Mesendoderm (in vitro differentiated cells): ENCODE measurements at regions not wholly inside any gene's neighbourhood (a gene's known extent, or its start where the extent isn't known, plus 50 kb on each side); places are given as distances from the start of the nearest gene placed in this dataset.
A peak's percentile ranks its signal among the peaks of the same experiment; 100 is the strongest.
"Not testable (repeated sequence)": the region's sequence is repeated elsewhere in the genome, so short reads cannot be mapped to it uniquely, and the experiment has no call there.

Experiments used
- DNase-seq: peaks from one replicate; pipeline ENCODE4 v3.0.0; 2013
- H2AK5ac ChIP-seq: 2 replicates; pipeline ENCODE4 v1.6.1; 2013; ENCODE audit warnings: low read length, inconsistent platforms
- H2BK120ac ChIP-seq: 2 replicates; pipeline ENCODE4 v1.6.1; 2013; ENCODE audit warnings: low read depth, mild to moderate bottlenecking, low read length, moderate library complexity, mixed read lengths
- H2BK15ac ChIP-seq: replicated peaks from 2 replicates; pipeline ENCODE4 v1.6.1; 2013; ENCODE audit warnings: low read depth, mild to moderate bottlenecking, moderate library complexity
- H2BK5ac ChIP-seq: 2 replicates; pipeline ENCODE4 v1.6.1; 2013; ENCODE audit warnings: low read length, inconsistent platforms
- H3K18ac ChIP-seq: 2 replicates; pipeline ENCODE4 v1.6.1; 2013; ENCODE audit warnings: mild to moderate bottlenecking, low read length, mixed read lengths
- H3K23ac ChIP-seq: one replicate; pipeline ENCODE4 v1.6.1; 2013; ENCODE audit warnings: low read length
- H3K27ac ChIP-seq: 2 replicates; pipeline ENCODE4 v1.5.1; 2013; ENCODE audit warnings: low read depth, mild to moderate bottlenecking, inconsistent platforms, low read length, moderate library complexity
- H3K27me3 ChIP-seq: 2 replicates; pipeline ENCODE4 v1.6.1; 2013; ENCODE audit warnings: low read length, control low read depth, mild to moderate bottlenecking, inconsistent platforms; ENCODE audit not compliant: insufficient read depth, poor library complexity
- H3K36me3 ChIP-seq: 2 replicates; pipeline ENCODE4 v1.6.1; 2013; ENCODE audit warnings: low read length, inconsistent platforms; ENCODE audit not compliant: control insufficient read depth, insufficient read depth
- H3K4ac ChIP-seq: one replicate; pipeline ENCODE4 v1.6.1; 2013; ENCODE audit warnings: low read depth, mild to moderate bottlenecking, low read length, moderate library complexity
- H3K4me1 ChIP-seq: 2 replicates; pipeline ENCODE4 v1.6.1; 2013; ENCODE audit warnings: low read depth, low read length, inconsistent platforms; ENCODE audit not compliant: control insufficient read depth
- H3K4me2 ChIP-seq: 2 replicates; pipeline ENCODE4 v1.6.1; 2013; ENCODE audit warnings: low read length
- H3K4me3 ChIP-seq: 2 replicates; pipeline ENCODE4 v1.5.1; 2013; ENCODE audit warnings: mild to moderate bottlenecking, low read length
- H3K56ac ChIP-seq: one replicate; pipeline ENCODE4 v1.6.1; 2013; ENCODE audit warnings: low read length
- H3K79me1 ChIP-seq: 2 replicates; pipeline ENCODE4 v1.6.1; 2013; ENCODE audit warnings: low read length, inconsistent platforms
- H3K79me2 ChIP-seq: 2 replicates; pipeline ENCODE4 v1.6.1; 2013; ENCODE audit warnings: mild to moderate bottlenecking, low read length; ENCODE audit not compliant: control insufficient read depth, insufficient read depth
- H3K9ac ChIP-seq: 2 replicates; pipeline ENCODE4 v1.6.1; 2013; ENCODE audit warnings: low read length, inconsistent platforms
- H4K5ac ChIP-seq: one replicate; pipeline ENCODE4 v1.6.1; 2013; ENCODE audit warnings: low read length
- H4K8ac ChIP-seq: one replicate; pipeline ENCODE4 v1.6.1; 2013; ENCODE audit warnings: low read depth, mild to moderate bottlenecking, control low read depth, low read length, moderate library complexity
- WGBS: extraction: QIAGEN DNeasy Blood & Tissue Kit; methylation state at CpG from one replicate; pipeline ENCODE4 v1.1.7; 2013; ENCODE audit warnings: low lambda C conversion rate, missing lambda C conversion rate; ENCODE audit not compliant: insufficient coverage; ENCODE audit errors: extremely low coverage; 5-methylcytosine and 5-hydroxymethylcytosine counted together

- peak overlapping the region; percentile 47 for H3K56ac ChIP-seq
- H2BK120ac ChIP-seq: no peak overlapping the region
- no peaks in the 10 kb centered on the region for H3K27me3 ChIP-seq
- H3K79me1 ChIP-seq: no peaks in the 10 kb centered on the region
- no peak overlapping the region for H2BK5ac ChIP-seq
- no peaks in the 10 kb centered on the region for H3K36me3 ChIP-seq
- no peaks in the 10 kb centered on the region for H3K79me2 ChIP-seq
- H4K8ac ChIP-seq: no peak overlapping the region
- WGBS: no CpG with 5 or more reads among the region's 4 CpGs
- no peak overlapping the region for H3K9ac ChIP-seq
- no peak overlapping the region for H2AK5ac ChIP-seq
- no peak overlapping the region for H3K23ac ChIP-seq
- H3K27ac ChIP-seq: no peak overlapping the region
- H3K18ac ChIP-seq: no peak overlapping the region
- H3K4ac ChIP-seq: no peak overlapping the region
- no peak overlapping the region for H3K4me2 ChIP-seq
- H4K5ac ChIP-seq: no peak overlapping the region
- H2BK15ac ChIP-seq: no peak overlapping the region
- peaks cover 2% of the 10 kb centered on the region for H3K4me1 ChIP-seq
- DNase-seq: peak; percentile 79
- no peak overlapping the region for H3K4me3 ChIP-seq
Observed at GRCh38 chr13:99731747-99732146, 230.5 kb downstream of the TM9SF2 start.

- no peak overlapping the region for H3K56ac ChIP-seq
- no peaks in the 10 kb centered on the region for H3K79me2 ChIP-seq
- H3K36me3 ChIP-seq: no peaks in the 10 kb centered on the region
- no peak overlapping the region for H3K4me3 ChIP-seq
- H2AK5ac ChIP-seq: no peak overlapping the region
- no peak overlapping the region for H3K4me2 ChIP-seq
- no peak overlapping the region for H4K8ac ChIP-seq
- no peak overlapping the region for H2BK15ac ChIP-seq
- no peak overlapping the region for H2BK120ac ChIP-seq
- H3K79me1 ChIP-seq: no peaks in the 10 kb centered on the region
- no peaks in the 10 kb centered on the region for H3K27me3 ChIP-seq
- H3K4me1 ChIP-seq: peaks cover 2% of the 10 kb centered on the region
- no peak overlapping the region for H3K4ac ChIP-seq
- H3K23ac ChIP-seq: no peak overlapping the region
- DNase-seq: no peak
- H2BK5ac ChIP-seq: no peak overlapping the region
- H3K27ac ChIP-seq: no peak overlapping the region
- WGBS: no CpG with 5 or more reads among the region's 11 CpGs
- no peak overlapping the region for H4K5ac ChIP-seq
- no peak overlapping the region for H3K9ac ChIP-seq
- no peak overlapping the region for H3K18ac ChIP-seq
Observed at GRCh38 chr13:99730403-99730802, 229.1 kb downstream of the TM9SF2 start.

GRCh38 chr13:99729745-99730144 is 228.5 kb downstream of the TM9SF2 start:
- H3K36me3 ChIP-seq: no peaks in the 10 kb centered on the region
- H3K4ac ChIP-seq: no peak overlapping the region
- no peak overlapping the region for H3K56ac ChIP-seq
- no peaks in the 10 kb centered on the region for H3K79me1 ChIP-seq
- peak overlapping the region; percentile 15 for H3K23ac ChIP-seq
- H2AK5ac ChIP-seq: no peak overlapping the region
- H3K27me3 ChIP-seq: no peaks in the 10 kb centered on the region
- no peak overlapping the region for H3K4me3 ChIP-seq
- H2BK15ac ChIP-seq: no peak overlapping the region
- H3K9ac ChIP-seq: no peak overlapping the region
- DNase-seq: no peak
- no peak overlapping the region for H3K4me2 ChIP-seq
- no CpG with 5 or more reads among the region's 16 CpGs for WGBS
- H3K79me2 ChIP-seq: no peaks in the 10 kb centered on the region
- peaks cover 2% of the 10 kb centered on the region for H3K4me1 ChIP-seq
- H2BK120ac ChIP-seq: no peak overlapping the region
- no peak overlapping the region for H4K5ac ChIP-seq
- no peak overlapping the region for H2BK5ac ChIP-seq
- no peak overlapping the region for H3K18ac ChIP-seq
- no peak overlapping the region for H3K27ac ChIP-seq
- H4K8ac ChIP-seq: no peak overlapping the region

GRCh38 chr13:99727651-99728050 is 226.4 kb downstream of the TM9SF2 start:
- H3K4me3 ChIP-seq, H4K8ac ChIP-seq, H3K4me1 ChIP-seq, H2BK5ac ChIP-seq, H3K79me1 ChIP-seq, H2BK120ac ChIP-seq, H2AK5ac ChIP-seq, H3K27me3 ChIP-seq, H3K27ac ChIP-seq, DNase-seq, H3K36me3 ChIP-seq, H4K5ac ChIP-seq, H3K4me2 ChIP-seq, H3K9ac ChIP-seq, H3K4ac ChIP-seq, H3K79me2 ChIP-seq, H3K56ac ChIP-seq, H3K23ac ChIP-seq, H3K18ac ChIP-seq, H2BK15ac ChIP-seq: not testable (repeated sequence)
- WGBS: no CpG with 5 or more reads among the region's 6 CpGs

- Histone ChIP-seq H2BK5ac (no peak overlapping the region), H4K5ac (no peak overlapping the region), H3K4me2 (no peak overlapping the region), H3K9ac (no peak overlapping the region), H3K27ac (no peak overlapping the region), H3K79me1 (no peaks in the 10 kb centered on the region), H2BK120ac (no peak overlapping the region), H3K79me2 (no peaks in the 10 kb centered on the region), H3K27me3 (no peaks in the 10 kb centered on the region), H2AK5ac (no peak overlapping the region), H3K4me1 (peaks cover 5% of the 10 kb centered on the region), H3K18ac (peak overlapping the region; percentile 11), H3K23ac (no peak overlapping the region), H4K8ac (no peak overlapping the region), H3K36me3 (no peaks in the 10 kb centered on the region), H3K4me3 (no peak overlapping the region), H3K56ac (peak overlapping the region; percentile 59), H3K4ac (peak overlapping the region; percentile 45), H2BK15ac (no peak overlapping the region)
- peak; percentile 63 for DNase-seq
- no CpG with 5 or more reads among the region's 10 CpGs for WGBS
Observed at GRCh38 chr13:99726282-99726894, 225.1 kb downstream of the TM9SF2 start.

GRCh38 chr13:99725644-99726043 is 224.4 kb downstream of the TM9SF2 start:
- no peak overlapping the region for H3K9ac ChIP-seq
- WGBS: no CpG with 5 or more reads among the region's 11 CpGs
- H3K4me2 ChIP-seq: no peak overlapping the region
- no peak overlapping the region for H4K5ac ChIP-seq
- H3K27ac ChIP-seq: no peak overlapping the region
- peaks cover 5% of the 10 kb centered on the region for H3K4me1 ChIP-seq
- H3K36me3 ChIP-seq: no peaks in the 10 kb centered on the region
- no peak overlapping the region for H3K23ac ChIP-seq
- no peak overlapping the region for H4K8ac ChIP-seq
- DNase-seq: no peak
- no peak overlapping the region for H2BK120ac ChIP-seq
- H2BK15ac ChIP-seq: no peak overlapping the region
- no peak overlapping the region for H2AK5ac ChIP-seq
- H3K4me3 ChIP-seq: no peak overlapping the region
- no peak overlapping the region for H2BK5ac ChIP-seq
- no peak overlapping the region for H3K4ac ChIP-seq
- H3K79me1 ChIP-seq: no peaks in the 10 kb centered on the region
- H3K79me2 ChIP-seq: no peaks in the 10 kb centered on the region
- H3K56ac ChIP-seq: no peak overlapping the region
- H3K27me3 ChIP-seq: no peaks in the 10 kb centered on the region
- H3K18ac ChIP-seq: no peak overlapping the region
